CD8-positive, alpha-beta memory T cell (primary cell): ENCODE measurements at regions not wholly inside any gene's neighbourhood (a gene's known extent, or its start where the extent isn't known, plus 50 kb on each side); places are given as distances from the start of the nearest gene placed in this dataset.

Experiments used
- CTCF ChIA-PET: fragments of 350-600 bp; sonication (Branson Sonifier 250); formaldehyde crosslinking; loops from one replicate; lab custom pipeline; 2021; ENCODE audit warnings: antibody characterized with exemption; lab: Charles Lee
- POLR2A ChIA-PET: fragments of 350-600 bp; sonication (Branson Sonifier 250); formaldehyde crosslinking; loops from one replicate; lab custom pipeline; 2021; ENCODE audit warnings: antibody characterized with exemption; lab: Charles Lee
- DNase-seq, 5 donors: peaks; one replicate each; pipeline versions ENCODE4 v3.0.0 to v3.0.0-alpha.2; 2020 to 2022; ENCODE audit warnings: mixed read lengths in 1 of 5
- H3K27ac ChIP-seq: one replicate; pipeline ENCODE4 v1.7.0; 2013; ENCODE audit warnings: low read depth, mild to moderate bottlenecking, low read length, moderate library complexity
- H3K27me3 ChIP-seq: 2 replicates; pipeline ENCODE4 v1.7.0; 2013; ENCODE audit warnings: low read length, mild to moderate bottlenecking; ENCODE audit not compliant: insufficient read depth, poor library complexity, severe bottlenecking
- H3K36me3 ChIP-seq: 2 replicates; pipeline ENCODE4 v1.7.0; 2013; ENCODE audit warnings: mild to moderate bottlenecking, low read length, moderate library complexity; ENCODE audit not compliant: insufficient read depth
- H3K4me1 ChIP-seq: 2 replicates; pipeline ENCODE4 v1.7.0; 2013; ENCODE audit warnings: mild to moderate bottlenecking, low read length, moderate library complexity; ENCODE audit not compliant: insufficient read depth
- H3K4me3 ChIP-seq: 2 replicates; pipeline ENCODE4 v1.7.0; 2013; ENCODE audit warnings: mild to moderate bottlenecking, low read length
- H3K9me3 ChIP-seq: 2 replicates; pipeline ENCODE4 v1.7.0; 2013; ENCODE audit warnings: mild to moderate bottlenecking, low read length
- H3K27ac Mint-ChIP-seq, 8 donors: one replicate each; pipeline ENCODE4 v1.8.0; 2020 to 2021; ENCODE audit warnings: mixed read lengths in 8 of 8, mild to moderate bottlenecking in 6 of 8, inconsistent platforms in 3 of 8, moderate library complexity in 3 of 8
- H3K27me3 Mint-ChIP-seq, 2 donors: one replicate each; pipeline ENCODE4 v1.8.0; 2020 to 2021; ENCODE audit warnings: mixed read lengths in 2 of 2, mild to moderate bottlenecking in 1 of 2, moderate library complexity in 1 of 2
- H3K36me3 Mint-ChIP-seq, 3 donors: one replicate each; pipeline ENCODE4 v1.8.0; 2020 to 2021; ENCODE audit warnings: mixed read lengths in 3 of 3, inconsistent platforms in 1 of 3, mild to moderate bottlenecking in 1 of 3
- H3K4me1 Mint-ChIP-seq, 3 donors: one replicate each; pipeline ENCODE4 v1.8.0; 2020 to 2021; ENCODE audit warnings: mixed read lengths in 3 of 3, inconsistent platforms in 1 of 3, mild to moderate bottlenecking in 1 of 3
- H3K4me3 Mint-ChIP-seq, 7 donors: one replicate each; pipeline ENCODE4 v1.8.0; 2020 to 2021; ENCODE audit warnings: mixed read lengths in 7 of 7, mild to moderate bottlenecking in 6 of 7, moderate library complexity in 4 of 7, inconsistent platforms in 2 of 7
- H3K9me3 Mint-ChIP-seq, 5 donors: one replicate each; pipeline ENCODE4 v1.8.0; 2020 to 2022; ENCODE audit warnings: mixed read lengths in 5 of 5, mild to moderate bottlenecking in 3 of 5, moderate library complexity in 2 of 5, inconsistent platforms in 1 of 5

GRCh38 chr6:168255283-168255881 lies 64.2 kb downstream of the DACT2 start:
- Histone ChIP-seq H3K4me3 (no peak overlapping the region), H3K27me3 (no peaks in the 10 kb centered on the region), H3K4me1 (no peaks in the 10 kb centered on the region), H3K9me3 (no peaks in the 10 kb centered on the region), H3K36me3 (no peaks in the 10 kb centered on the region), H3K27ac (no peak overlapping the region)
- Mint-ChIP-seq H3K4me3 (no peak overlapping the region), H3K36me3 (no peaks in the 10 kb centered on the region), H3K27ac (no peak overlapping the region), H3K9me3 (peaks cover 3 to 18% (median 5%) of the 10 kb centered on the region in 5 donors), H3K4me1 (no peaks in the 10 kb centered on the region), H3K27me3 (peaks cover 0 to 1% of the 10 kb centered on the region in 2 donors)
- ChIA-PET POLR2A (no interaction called here), CTCF (no interaction called here)
- no peak for DNase-seq

DNA sequence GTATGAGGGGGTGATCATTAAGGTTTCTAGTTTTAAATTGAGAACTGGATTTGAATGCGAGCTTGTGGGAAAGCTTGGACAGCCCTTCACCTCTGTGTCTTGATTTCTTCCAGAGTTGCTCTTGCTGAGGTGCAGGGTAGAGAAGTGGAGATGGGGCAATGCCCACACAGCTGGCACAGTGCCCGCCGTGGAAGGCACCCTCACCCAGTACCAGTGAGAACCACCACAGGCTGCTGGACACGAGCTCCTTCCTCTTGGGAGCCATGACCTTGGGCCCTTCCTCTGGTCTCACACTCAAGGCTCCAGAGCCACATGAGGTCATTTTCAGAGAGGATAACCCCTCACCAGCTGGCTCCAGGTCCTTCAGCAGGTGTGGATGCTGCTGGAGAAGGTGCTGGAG lies 67.3 kb downstream of the DACT2 start:
- Mint-ChIP-seq H3K36me3 (no peaks in the 10 kb centered on the region), H3K4me1 (no peaks in the 10 kb centered on the region), H3K9me3 (peaks cover 0 to 17% (median 5%) of the 10 kb centered on the region in 5 donors), H3K4me3 (no peak overlapping the region), H3K27me3 (peaks cover 0 to 1% of the 10 kb centered on the region in 2 donors), H3K27ac (no peak overlapping the region)
- no peaks in the 10 kb centered on the region for H3K9me3 ChIP-seq
- ChIA-PET CTCF (no interaction called here), POLR2A (no interaction called here)
- H3K4me1 ChIP-seq = no peaks in the 10 kb centered on the region
- no peak overlapping the region for H3K27ac ChIP-seq
- H3K36me3 ChIP-seq = no peaks in the 10 kb centered on the region
- H3K4me3 ChIP-seq = no peak overlapping the region
- DNase-seq = no peak
- H3K27me3 ChIP-seq = peaks cover 3% of the 10 kb centered on the region

DNA sequence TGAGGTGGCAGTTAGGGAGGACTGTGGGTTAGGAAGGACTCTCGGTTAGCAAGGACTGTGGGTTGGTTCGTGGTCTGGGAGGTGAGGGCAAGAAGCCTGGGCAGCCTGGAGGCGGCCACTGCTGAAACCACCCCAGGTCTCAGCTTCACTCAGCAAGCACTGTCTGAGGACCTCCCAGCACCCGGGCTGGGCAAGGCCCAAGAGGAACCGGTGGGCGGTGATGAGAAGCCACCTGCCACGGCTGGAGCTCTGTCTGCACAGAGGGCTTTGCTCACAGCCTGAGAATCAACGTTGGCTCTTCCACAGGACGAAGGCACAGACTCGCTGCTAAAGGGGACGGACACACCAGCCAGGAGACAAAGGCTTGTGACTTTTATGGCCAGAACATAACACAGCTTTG lies 69.3 kb downstream of the DACT2 start:
- CTCF ChIA-PET = no interaction called here
- Histone ChIP-seq H3K27me3 (peaks cover 3% of the 10 kb centered on the region), H3K4me1 (no peaks in the 10 kb centered on the region), H3K36me3 (no peaks in the 10 kb centered on the region), H3K4me3 (no peak overlapping the region), H3K27ac (no peak overlapping the region), H3K9me3 (no peaks in the 10 kb centered on the region)
- POLR2A ChIA-PET = no interaction called here
- Mint-ChIP-seq H3K9me3 (peaks cover 0 to 8% (median 0%) of the 10 kb centered on the region in 5 donors), H3K36me3 (no peaks in the 10 kb centered on the region), H3K27ac (peak overlapping the region in 1 of 8 donors; percentile 88), H3K4me1 (no peaks in the 10 kb centered on the region), H3K27me3 (no peaks in the 10 kb centered on the region), H3K4me3 (no peak overlapping the region)
- no peak for DNase-seq

DNA sequence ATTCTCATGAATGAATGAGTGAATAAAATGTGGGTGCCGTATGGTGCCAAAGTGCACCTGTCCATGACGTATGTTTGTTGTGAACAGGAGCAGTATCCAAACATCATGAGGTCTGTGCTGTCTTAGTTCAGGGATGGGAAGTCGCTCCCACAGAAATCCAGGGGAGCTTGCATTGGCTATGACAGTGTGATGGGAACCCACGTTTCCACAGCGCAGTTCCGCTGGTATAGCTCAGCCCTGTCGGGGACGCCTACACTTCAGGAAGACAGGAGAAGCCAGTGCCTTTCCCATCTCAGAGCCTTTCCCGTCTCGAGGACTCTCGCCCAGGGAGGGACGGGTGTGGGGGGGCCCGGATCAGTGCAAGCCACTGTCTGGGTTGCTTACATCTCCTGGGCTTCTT lies 69.8 kb downstream of the DACT2 start:
- DNase-seq = no peak
- peaks cover 3% of the 10 kb centered on the region for H3K27me3 ChIP-seq
- H3K4me3 ChIP-seq = no peak overlapping the region
- CTCF ChIA-PET = no interaction called here
- no peak overlapping the region for H3K27ac ChIP-seq
- H3K27ac Mint-ChIP-seq = no peak overlapping the region
- no peaks in the 10 kb centered on the region for H3K4me1 Mint-ChIP-seq
- H3K27me3 Mint-ChIP-seq = no peaks in the 10 kb centered on the region
- H3K9me3 ChIP-seq = no peaks in the 10 kb centered on the region
- H3K36me3 Mint-ChIP-seq = no peaks in the 10 kb centered on the region
- POLR2A ChIA-PET = no interaction called here
- H3K9me3 Mint-ChIP-seq = peaks cover 0 to 3% (median 0%) of the 10 kb centered on the region in 5 donors
- no peaks in the 10 kb centered on the region for H3K36me3 ChIP-seq
- H3K4me1 ChIP-seq = no peaks in the 10 kb centered on the region
- no peak overlapping the region for H3K4me3 Mint-ChIP-seq

GRCh38 chr6:168248148-168248620 lies 71.4 kb downstream of the DACT2 start:
- H3K27me3 Mint-ChIP-seq = peaks cover under 1 to 2% of the 10 kb centered on the region in 2 donors
- CTCF ChIA-PET = no interaction called here

GRCh38 chr6:168247443-168248147 lies 72.0 kb downstream of the DACT2 start:
- H3K4me1 ChIP-seq = no peaks in the 10 kb centered on the region
- no peak for DNase-seq
- CTCF ChIA-PET = no interaction called here
- H3K9me3 ChIP-seq = no peaks in the 10 kb centered on the region
- H3K4me3 Mint-ChIP-seq = no peak overlapping the region
- H3K36me3 Mint-ChIP-seq = no peaks in the 10 kb centered on the region
- H3K36me3 ChIP-seq = no peaks in the 10 kb centered on the region
- no peak overlapping the region for H3K27ac ChIP-seq
- no peaks in the 10 kb centered on the region for H3K4me1 Mint-ChIP-seq
- peak overlapping the region in 2 of 8 donors; percentile 48 to 73 for H3K27ac Mint-ChIP-seq
- peaks cover 0 to 3% (median 0%) of the 10 kb centered on the region in 5 donors for H3K9me3 Mint-ChIP-seq
- H3K4me3 ChIP-seq = no peak overlapping the region
- POLR2A ChIA-PET = no interaction called here
- H3K27me3 Mint-ChIP-seq = peaks cover 2 to 3% of the 10 kb centered on the region in 2 donors
- peaks cover 3% of the 10 kb centered on the region for H3K27me3 ChIP-seq

More at GRCh38 chr6:168248148-168248620, 71.4 kb downstream of the DACT2 start:
- Mint-ChIP-seq H3K9me3 (peaks cover 0 to 3% (median 0%) of the 10 kb centered on the region in 5 donors), H3K4me1 (no peaks in the 10 kb centered on the region), H3K27ac (peak overlapping the region in 2 of 8 donors; percentile 48 to 73), H3K4me3 (no peak overlapping the region), H3K36me3 (no peaks in the 10 kb centered on the region)
- H3K4me3 ChIP-seq = no peak overlapping the region
- POLR2A ChIA-PET = no interaction called here
- H3K27ac ChIP-seq = no peak overlapping the region
- no peaks in the 10 kb centered on the region for H3K4me1 ChIP-seq
- DNase-seq = no peak
- H3K9me3 ChIP-seq = no peaks in the 10 kb centered on the region
- no peaks in the 10 kb centered on the region for H3K36me3 ChIP-seq
- peaks cover 3% of the 10 kb centered on the region for H3K27me3 ChIP-seq

DNA sequence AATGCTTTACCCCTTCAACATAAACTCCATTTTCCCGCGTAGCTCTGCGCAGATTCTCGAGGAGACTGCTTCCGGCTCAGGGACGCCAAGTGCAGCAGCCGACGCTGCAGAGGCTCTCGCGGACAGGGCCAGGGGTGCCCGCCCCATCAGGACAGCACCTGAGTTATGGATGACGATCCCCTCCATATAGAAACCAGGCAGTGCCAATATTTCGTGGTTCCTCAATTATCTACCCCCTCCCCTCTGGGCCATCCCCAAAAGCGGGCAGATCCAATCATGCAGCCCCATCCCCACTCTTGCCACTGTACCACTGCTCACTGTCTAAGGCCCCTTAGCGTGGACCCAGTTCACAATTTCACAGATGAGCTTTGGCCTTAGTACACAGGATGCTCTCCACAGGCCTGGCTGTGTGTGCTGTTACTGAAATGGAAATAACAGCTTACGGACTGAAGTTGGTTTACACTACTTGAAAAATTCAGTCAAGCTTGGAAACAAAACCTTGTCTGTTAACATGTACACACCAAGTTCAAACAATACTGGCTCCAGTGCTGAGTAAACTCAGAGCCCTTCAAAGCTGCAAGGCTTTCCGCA lies 74.5 kb downstream of the DACT2 start:
- H3K4me3 Mint-ChIP-seq = no peak overlapping the region
- H3K4me3 ChIP-seq = no peak overlapping the region
- ChIA-PET POLR2A (no interaction called here), CTCF (no interaction called here)
- no peaks in the 10 kb centered on the region for H3K9me3 Mint-ChIP-seq
- H3K27me3 ChIP-seq = peaks cover 3% of the 10 kb centered on the region
- peaks cover 2 to 3% of the 10 kb centered on the region in 2 donors for H3K27me3 Mint-ChIP-seq
- no peak overlapping the region for H3K27ac Mint-ChIP-seq
- DNase-seq = no peak
- H3K27ac ChIP-seq = no peak overlapping the region
- H3K9me3 ChIP-seq = no peaks in the 10 kb centered on the region
- no peaks in the 10 kb centered on the region for H3K4me1 ChIP-seq
- no peaks in the 10 kb centered on the region for H3K4me1 Mint-ChIP-seq
- H3K36me3 ChIP-seq = no peaks in the 10 kb centered on the region
- no peaks in the 10 kb centered on the region for H3K36me3 Mint-ChIP-seq

- DNase-seq = no peak
- Histone ChIP-seq H3K9me3 (no peaks in the 10 kb centered on the region), H3K36me3 (no peaks in the 10 kb centered on the region), H3K4me1 (no peaks in the 10 kb centered on the region), H3K4me3 (no peak overlapping the region), H3K27ac (no peak overlapping the region), H3K27me3 (peaks cover 3% of the 10 kb centered on the region)
- ChIA-PET POLR2A (no interaction called here), CTCF (no interaction called here)
- Mint-ChIP-seq H3K9me3 (no peaks in the 10 kb centered on the region), H3K27me3 (peaks cover 2 to 4% of the 10 kb centered on the region in 2 donors), H3K27ac (no peak overlapping the region), H3K4me3 (no peak overlapping the region), H3K36me3 (no peaks in the 10 kb centered on the region), H3K4me1 (no peaks in the 10 kb centered on the region)
Measured at GRCh38 chr6:168243812-168244376, 75.7 kb downstream of the DACT2 start.
